Left ventricle myocardium inferior (tissue), 1 donor: ENCODE measurements at regions not wholly inside any gene's neighbourhood (a gene's known extent, or its start where the extent isn't known, plus 50 kb on each side); places are given as distances from the start of the nearest gene placed in this dataset.

Experiments used
- DNase-seq: peaks from one replicate; pipeline ENCODE4 v3.0.0-alpha.2; 2020
- H3K27ac ChIP-seq: fragments of 200-600 bp; replicated peaks from 2 replicates; pipeline ENCODE4 v1.8.0; 2021
- H3K27me3 ChIP-seq: fragments of 200-600 bp; 2 replicates; pipeline ENCODE4 v1.8.0; 2021; ENCODE audit warnings: low read depth
- H3K36me3 ChIP-seq: fragments of 200-600 bp; 2 replicates; pipeline ENCODE4 v1.8.0; 2021
- H3K4me1 ChIP-seq: fragments of 200-600 bp; 2 replicates; pipeline ENCODE4 v1.8.0; 2021
- H3K4me3 ChIP-seq: fragments of 200-600 bp; 2 replicates; pipeline ENCODE4 v1.8.0; 2021; ENCODE audit warnings: mild to moderate bottlenecking, moderate library complexity
- H3K9me3 ChIP-seq: fragments of 200-600 bp; replicated peaks from 2 replicates; pipeline ENCODE4 v1.8.0; 2021
- intact Hi-C: fragments of 100-400 bp; cut with micrococcal nuclease; formaldehyde crosslinking; loops from one replicate; pipeline ENCODE4 v1.11.0; 2022
- TF ChIP-seq, protein P1 (sequence below): fragments of 200-600 bp; IDR thresholded peaks from 2 replicates; pipeline ENCODE4 v1.8.0; 2021; ENCODE audit warnings: antibody characterized with exemption, mild to moderate bottlenecking, borderline replicate concordance
- donor health status: DM: no; HTN: yes; CAD: no; lungs with severe emphysema.

DNA sequence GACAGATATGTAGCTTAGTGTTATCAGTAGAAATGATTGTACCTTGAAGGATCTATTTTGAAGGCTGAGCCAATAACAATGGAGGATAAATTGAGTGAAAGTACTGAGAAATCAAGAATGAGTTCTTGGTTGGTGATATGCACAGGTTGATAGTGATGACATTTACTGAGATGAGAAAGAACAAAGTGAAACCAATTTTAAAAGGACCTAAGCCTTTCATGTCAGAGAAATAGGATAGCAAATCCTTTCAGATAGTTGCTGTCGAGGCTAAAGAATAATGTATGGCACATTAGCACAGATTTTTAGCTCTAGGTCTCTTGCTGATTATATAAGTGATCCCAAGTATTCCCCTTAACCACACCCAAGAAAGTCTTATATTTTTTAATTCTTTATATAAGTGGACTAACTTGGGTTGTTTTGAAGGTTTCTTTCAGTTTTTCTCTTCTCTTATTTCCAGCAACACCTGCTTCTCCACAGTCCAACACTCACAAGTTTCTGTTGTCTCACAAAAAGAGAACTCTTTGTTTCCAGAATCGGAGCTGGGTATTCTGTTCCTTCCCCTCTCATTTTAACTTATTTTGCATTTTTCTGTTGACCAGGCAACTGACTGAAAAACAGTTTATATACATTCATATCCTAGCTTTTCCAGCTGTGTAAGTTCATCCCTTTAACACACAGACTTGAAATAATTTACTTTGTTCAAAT, 286.9 kb upstream of the ATP10B start:
- intact Hi-C loops: no loop called here
- no peak for DNase-seq
- H3K4me1 ChIP-seq: no peaks in the 10 kb centered on the region
- TF ChIP-seq, protein P1, sequence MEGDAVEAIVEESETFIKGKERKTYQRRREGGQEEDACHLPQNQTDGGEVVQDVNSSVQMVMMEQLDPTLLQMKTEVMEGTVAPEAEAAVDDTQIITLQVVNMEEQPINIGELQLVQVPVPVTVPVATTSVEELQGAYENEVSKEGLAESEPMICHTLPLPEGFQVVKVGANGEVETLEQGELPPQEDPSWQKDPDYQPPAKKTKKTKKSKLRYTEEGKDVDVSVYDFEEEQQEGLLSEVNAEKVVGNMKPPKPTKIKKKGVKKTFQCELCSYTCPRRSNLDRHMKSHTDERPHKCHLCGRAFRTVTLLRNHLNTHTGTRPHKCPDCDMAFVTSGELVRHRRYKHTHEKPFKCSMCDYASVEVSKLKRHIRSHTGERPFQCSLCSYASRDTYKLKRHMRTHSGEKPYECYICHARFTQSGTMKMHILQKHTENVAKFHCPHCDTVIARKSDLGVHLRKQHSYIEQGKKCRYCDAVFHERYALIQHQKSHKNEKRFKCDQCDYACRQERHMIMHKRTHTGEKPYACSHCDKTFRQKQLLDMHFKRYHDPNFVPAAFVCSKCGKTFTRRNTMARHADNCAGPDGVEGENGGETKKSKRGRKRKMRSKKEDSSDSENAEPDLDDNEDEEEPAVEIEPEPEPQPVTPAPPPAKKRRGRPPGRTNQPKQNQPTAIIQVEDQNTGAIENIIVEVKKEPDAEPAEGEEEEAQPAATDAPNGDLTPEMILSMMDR: no peak
- no peak overlapping the region for H3K4me3 ChIP-seq
- H3K27me3 ChIP-seq: no peaks in the 10 kb centered on the region
- no peaks in the 10 kb centered on the region for H3K36me3 ChIP-seq
- no peak overlapping the region for H3K27ac ChIP-seq
- H3K9me3 ChIP-seq: peaks cover 18% of the 10 kb centered on the region

DNA sequence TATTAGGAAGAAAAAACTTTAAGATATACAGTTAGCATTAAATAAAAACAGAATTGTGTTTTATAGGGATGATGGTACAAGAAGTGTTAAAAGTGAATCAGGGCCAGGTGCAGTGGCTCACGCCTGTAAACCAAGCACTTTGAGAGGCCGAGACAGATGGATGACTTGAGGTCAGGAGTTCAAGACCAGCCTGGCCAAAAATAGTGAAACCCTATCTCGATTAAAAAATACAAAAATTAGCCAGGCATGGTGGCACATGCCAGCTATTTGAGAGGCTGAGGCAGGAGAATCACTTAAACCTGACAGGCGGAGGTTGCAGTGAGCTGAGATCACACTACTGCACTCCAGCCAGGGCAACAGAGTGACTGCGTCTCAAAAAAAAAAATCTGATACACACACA, 282.9 kb upstream of the ATP10B start:
- Histone ChIP-seq H3K4me3 (no peak overlapping the region), H3K27ac (no peak overlapping the region), H3K36me3 (no peaks in the 10 kb centered on the region), H3K9me3 (no peaks in the 10 kb centered on the region), H3K4me1 (no peaks in the 10 kb centered on the region), H3K27me3 (no peaks in the 10 kb centered on the region)
- DNase-seq: no peak
- TF ChIP-seq, protein P1: no peak
- intact Hi-C loops: no loop called here

DNA sequence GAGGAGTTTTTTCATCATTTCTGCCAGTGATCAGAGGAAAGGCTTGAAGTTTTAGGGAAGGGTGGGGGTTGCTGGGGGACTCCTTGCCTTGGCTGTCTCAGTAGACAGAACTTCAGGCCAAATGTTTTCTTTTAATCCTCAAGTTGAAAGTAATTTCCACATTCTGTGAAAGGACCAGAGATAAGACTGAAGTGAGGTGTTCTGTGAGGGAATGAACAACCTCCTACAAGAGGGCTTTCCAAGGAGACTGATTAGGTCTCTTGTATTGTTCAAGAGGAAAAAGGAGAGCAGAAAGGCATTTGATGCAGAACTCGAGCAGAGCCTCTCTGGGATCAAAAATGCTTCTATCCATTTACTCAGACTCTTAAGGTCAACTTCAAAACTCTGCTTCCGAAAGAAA, 282.1 kb upstream of the ATP10B start:
- intact Hi-C loops: no loop called here
- H3K27ac ChIP-seq: no peak overlapping the region
- H3K4me3 ChIP-seq: no peak overlapping the region
- no peaks in the 10 kb centered on the region for H3K36me3 ChIP-seq
- DNase-seq: no peak
- H3K4me1 ChIP-seq: no peaks in the 10 kb centered on the region
- peaks cover 5% of the 10 kb centered on the region for H3K9me3 ChIP-seq
- no peaks in the 10 kb centered on the region for H3K27me3 ChIP-seq
- TF ChIP-seq, protein P1: no peak

DNA sequence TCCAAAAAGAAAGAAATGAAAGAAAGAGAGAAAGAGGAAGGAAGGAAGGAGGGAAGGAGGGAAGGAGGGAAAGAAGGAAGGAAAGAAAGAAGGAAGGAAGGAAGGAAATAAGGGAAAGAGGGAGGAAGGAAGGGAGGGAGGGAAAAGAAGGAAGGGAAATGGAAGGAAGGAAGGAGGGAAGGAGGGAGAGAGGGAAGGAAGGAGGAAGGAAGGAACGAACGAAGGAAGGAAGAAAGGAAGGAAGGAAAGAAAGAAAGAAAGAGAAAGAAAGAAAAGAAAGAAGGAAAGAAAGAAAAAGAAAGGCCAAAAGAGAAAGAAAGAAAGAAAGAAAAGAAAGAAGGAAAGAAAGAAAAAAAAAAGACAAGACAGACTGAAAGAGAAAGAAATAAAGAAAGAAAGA, 263.9 kb upstream of the ATP10B start:
- Histone ChIP-seq H3K27ac (no peak overlapping the region), H3K4me3 (no peak overlapping the region), H3K4me1 (no peaks in the 10 kb centered on the region), H3K27me3 (no peaks in the 10 kb centered on the region), H3K9me3 (no peaks in the 10 kb centered on the region), H3K36me3 (no peaks in the 10 kb centered on the region)
- intact Hi-C loops: no loop called here
- DNase-seq: no peak
- TF ChIP-seq, protein P1: no peak

DNA sequence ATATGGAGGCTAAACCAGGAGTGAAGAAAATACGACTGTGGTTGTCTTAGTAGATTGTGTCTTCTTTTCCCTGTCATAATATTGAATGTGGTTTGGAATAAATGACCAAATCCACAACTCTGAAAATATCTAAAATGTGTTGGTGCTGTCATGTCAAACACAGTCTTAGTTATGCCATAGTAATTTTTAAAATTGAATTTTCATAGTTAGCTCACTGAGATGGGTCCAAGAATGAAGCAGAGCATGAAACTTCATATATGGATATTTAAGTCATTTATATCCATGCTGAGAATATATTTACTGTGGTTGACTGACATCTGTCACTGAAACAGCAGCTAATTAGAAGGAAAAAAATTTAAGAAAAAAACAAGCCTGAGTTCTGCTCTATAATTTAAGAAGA, 260.4 kb upstream of the ATP10B start:
- Histone ChIP-seq H3K4me3 (no peak overlapping the region), H3K27me3 (no peaks in the 10 kb centered on the region), H3K9me3 (no peaks in the 10 kb centered on the region), H3K4me1 (no peaks in the 10 kb centered on the region), H3K27ac (no peak overlapping the region), H3K36me3 (no peaks in the 10 kb centered on the region)
- intact Hi-C loops: no loop called here
- TF ChIP-seq, protein P1: no peak
- no peak for DNase-seq
